Upper lobe of left lung (tissue), 4 donors: ENCODE measurements at regions not wholly inside any gene's neighbourhood (a gene's known extent, or its start where the extent isn't known, plus 50 kb on each side); places are given as distances from the start of the nearest gene placed in this dataset.

Experiments
- POLR2A ChIP-seq, 4 donors: fragments of 450-650 bp; IDR thresholded peaks; one replicate each; pipeline ENCODE4 v1.5.1; 2016 to 2017; ENCODE audit warnings: antibody characterized with exemption in 4 of 4, mild to moderate bottlenecking in 2 of 4
- POLR2AphosphoS5 ChIP-seq, 2 donors: sonication (generic); formaldehyde crosslinking; IDR thresholded peaks; one replicate each; pipeline ENCODE4 v1.5.1; 2017; ENCODE audit warnings: antibody characterized with exemption in 2 of 2
- TF ChIP-seq, protein P1 (sequence below), 6 experiments: fragments of 450-650 bp in 4 of 6; fragments of 200-600 bp in 2 of 6; sonication (generic) in 2 of 6; IDR thresholded peaks; one replicate each; pipeline ENCODE4 v1.5.1; 2016 to 2019; ENCODE audit warnings: antibody characterized with exemption in 6 of 6

DNA sequence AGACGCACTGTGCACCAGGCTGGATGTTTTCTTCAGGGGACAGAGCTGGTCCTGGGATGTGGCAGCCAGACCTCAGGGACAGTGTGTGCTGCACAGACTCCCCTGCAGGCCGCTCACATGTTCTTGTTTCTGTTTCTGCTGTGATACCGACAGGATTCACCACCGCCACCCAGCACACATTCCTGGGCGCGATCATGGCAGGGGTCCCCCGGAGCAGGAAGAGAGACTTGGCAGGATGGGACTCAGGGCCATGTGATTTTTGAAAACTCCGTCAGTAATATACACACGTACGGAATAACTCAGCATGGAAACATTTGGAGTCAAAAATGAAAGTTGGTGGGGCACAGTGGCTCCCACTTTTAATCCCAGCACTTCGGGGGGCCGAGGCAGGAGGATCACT, 79.0 kb downstream of the HAPSTR1 start:
- TF ChIP-seq, protein P1, sequence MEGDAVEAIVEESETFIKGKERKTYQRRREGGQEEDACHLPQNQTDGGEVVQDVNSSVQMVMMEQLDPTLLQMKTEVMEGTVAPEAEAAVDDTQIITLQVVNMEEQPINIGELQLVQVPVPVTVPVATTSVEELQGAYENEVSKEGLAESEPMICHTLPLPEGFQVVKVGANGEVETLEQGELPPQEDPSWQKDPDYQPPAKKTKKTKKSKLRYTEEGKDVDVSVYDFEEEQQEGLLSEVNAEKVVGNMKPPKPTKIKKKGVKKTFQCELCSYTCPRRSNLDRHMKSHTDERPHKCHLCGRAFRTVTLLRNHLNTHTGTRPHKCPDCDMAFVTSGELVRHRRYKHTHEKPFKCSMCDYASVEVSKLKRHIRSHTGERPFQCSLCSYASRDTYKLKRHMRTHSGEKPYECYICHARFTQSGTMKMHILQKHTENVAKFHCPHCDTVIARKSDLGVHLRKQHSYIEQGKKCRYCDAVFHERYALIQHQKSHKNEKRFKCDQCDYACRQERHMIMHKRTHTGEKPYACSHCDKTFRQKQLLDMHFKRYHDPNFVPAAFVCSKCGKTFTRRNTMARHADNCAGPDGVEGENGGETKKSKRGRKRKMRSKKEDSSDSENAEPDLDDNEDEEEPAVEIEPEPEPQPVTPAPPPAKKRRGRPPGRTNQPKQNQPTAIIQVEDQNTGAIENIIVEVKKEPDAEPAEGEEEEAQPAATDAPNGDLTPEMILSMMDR (IDR thresholded peaks at IDR 0.05) = no peak
- TF ChIP-seq POLR2AphosphoS5 (IDR thresholded peaks at IDR 0.05) (no peak), POLR2A (IDR thresholded peaks at IDR 0.05) (no peak)
